ENCODE measurements at regions not wholly inside any gene's neighbourhood (a gene's known extent, or its start where the extent isn't known, plus 50 kb on each side); places are given as distances from the start of the nearest gene placed in this dataset.

DNA sequence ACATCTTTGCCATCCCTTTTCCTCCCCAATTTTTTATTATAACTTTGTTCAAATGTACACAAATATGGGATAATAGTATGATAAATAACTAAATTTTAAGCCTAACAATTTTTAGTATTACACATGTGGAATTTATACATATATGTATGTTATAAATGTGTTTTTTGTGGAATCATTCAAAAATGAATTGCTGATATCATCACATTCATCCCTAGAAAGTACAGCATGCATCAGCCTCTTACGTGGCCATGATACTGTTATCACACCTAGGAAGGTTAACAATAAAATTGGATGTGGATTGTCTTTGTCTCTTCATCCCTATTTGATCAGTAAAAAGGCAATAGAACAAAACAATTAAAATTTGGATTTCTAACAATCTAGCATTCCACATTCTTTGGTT lies 73.7 kb upstream of the DAP start:
- no peak for TF ChIP-seq YY1 (IDR thresholded peaks at IDR 0.05; ENCODE audit: low read depth, low read length)
- TF ChIP-seq CTCF (IDR thresholded peaks at IDR 0.05; ENCODE audit: control extremely low read depth in 1 of 3, insufficient read depth in 1 of 3, low read depth in 1 of 3, low read length in 3 of 3), result no peak
- TF ChIP-seq EP300 (IDR thresholded peaks at IDR 0.05; ENCODE audit: borderline replicate concordance in 1 of 2, low read depth in 2 of 2, low read length in 2 of 2), result no peak
- no peak for TF ChIP-seq CEBPB (IDR thresholded peaks at IDR 0.05; ENCODE audit: low read depth, low read length)
- TF ChIP-seq POLR2A (IDR thresholded peaks at IDR 0.05; ENCODE audit: control extremely low read depth in 1 of 2, low read depth in 2 of 2, low read length in 2 of 2), result no peak
- TF ChIP-seq HDAC2 (IDR thresholded peaks at IDR 0.05; ENCODE audit: borderline replicate concordance in 1 of 2, low read depth in 2 of 2, low read length in 2 of 2), result no peak
- TF ChIP-seq JUN (IDR thresholded peaks at IDR 0.05; ENCODE audit: low read depth, low read length), result no peak
- TF ChIP-seq PHF8 (conservative IDR thresholded peaks at IDR 0.05; ENCODE audit: low read depth, low read length), result no peak
- no peak for TF ChIP-seq TAF7 (optimal IDR thresholded peaks at IDR 0.05; ENCODE audit: borderline replicate concordance, low read depth, low read length)
- no peak for TF ChIP-seq RNF2 (IDR thresholded peaks at IDR 0.05; ENCODE audit: borderline replicate concordance, low read depth, low read length, missing control alignments, poor library complexity, severe bottlenecking)

All from H1 (cell line).